Neuronal stem cell (in vitro differentiated cells): ENCODE measurements at regions not wholly inside any gene's neighbourhood (a gene's known extent, or its start where the extent isn't known, plus 50 kb on each side); places are given as distances from the start of the nearest gene placed in this dataset.
"Not testable (repeated sequence)": the region's sequence is repeated elsewhere in the genome, so short reads cannot be mapped to it uniquely, and the experiment has no call there.

Experiments used
- DNase-seq: peaks from one replicate; pipeline ENCODE4 v3.0.0-alpha.2; 2013; ENCODE audit warnings: low spot score
- H2AFZ ChIP-seq: one replicate; pipeline ENCODE4 v1.6.1; 2013; ENCODE audit warnings: mild to moderate bottlenecking, low read length, inconsistent platforms
- H2AK5ac ChIP-seq: 2 replicates; pipeline ENCODE4 v1.6.1; 2013; ENCODE audit warnings: low read depth, mild to moderate bottlenecking, inconsistent platforms, low read length, moderate library complexity, mixed read lengths
- H2BK120ac ChIP-seq: 2 replicates; pipeline ENCODE4 v1.6.1; 2013; ENCODE audit warnings: low read depth, mild to moderate bottlenecking, inconsistent platforms, low read length, moderate library complexity, mixed read lengths
- H2BK12ac ChIP-seq: one replicate; pipeline ENCODE4 v1.6.1; 2013; ENCODE audit warnings: low read length, inconsistent platforms
- H2BK15ac ChIP-seq: 2 replicates; pipeline ENCODE4 v1.6.1; 2013; ENCODE audit warnings: mild to moderate bottlenecking, low read length, inconsistent platforms, mixed read lengths
- H2BK5ac ChIP-seq: one replicate; pipeline ENCODE4 v1.6.1; 2013; ENCODE audit warnings: inconsistent platforms, mild to moderate bottlenecking, low read length, moderate library complexity
- H3K14ac ChIP-seq: one replicate; pipeline ENCODE4 v1.6.1; 2013; ENCODE audit warnings: low read length, inconsistent platforms
- H3K18ac ChIP-seq: 2 replicates; pipeline ENCODE4 v1.6.1; 2013; ENCODE audit warnings: low read length, inconsistent platforms
- H3K23ac ChIP-seq: 2 replicates; pipeline ENCODE4 v1.6.1; 2013; ENCODE audit warnings: low read depth, mild to moderate bottlenecking, mixed read lengths, low read length, inconsistent platforms; ENCODE audit not compliant: poor library complexity
- H3K27ac ChIP-seq: replicated peaks from 3 replicates; pipeline ENCODE4 v1.5.1; 2013; ENCODE audit warnings: low read length, inconsistent platforms
- H3K27me3 ChIP-seq, 3 experiments: 2 replicates each; pipeline ENCODE4 v1.6.1; 2013; ENCODE audit warnings: low read length in 3 of 3, mild to moderate bottlenecking in 2 of 3, inconsistent platforms in 1 of 3, low read depth in 1 of 3, mixed read lengths in 1 of 3, moderate library complexity in 1 of 3; ENCODE audit not compliant: control insufficient read depth in 3 of 3, insufficient read depth in 3 of 3
- H3K36me3 ChIP-seq, 2 donors: replicated peaks in 1 of 2; 2 replicates each; pipeline ENCODE4 v1.6.1; 2013; ENCODE audit warnings: low read length in 2 of 2; ENCODE audit not compliant: control insufficient read depth in 2 of 2, insufficient read depth in 2 of 2
- H3K4ac ChIP-seq: 2 replicates; pipeline ENCODE4 v1.6.1; 2013; ENCODE audit warnings: inconsistent platforms, mild to moderate bottlenecking, low read length, moderate library complexity
- H3K4me1 ChIP-seq, 2 donors: 1 replicate in 1 of 2; 2 replicates in 1 of 2; pipeline ENCODE4 v1.6.1; 2013; ENCODE audit warnings: low read length in 2 of 2, low read depth in 1 of 2; ENCODE audit not compliant: control insufficient read depth in 2 of 2, insufficient read depth in 1 of 2
- H3K4me2 ChIP-seq: one replicate; pipeline ENCODE4 v1.6.1; 2013; ENCODE audit warnings: mild to moderate bottlenecking, low read length, inconsistent platforms; ENCODE audit not compliant: insufficient read depth, poor library complexity, severe bottlenecking
- H3K4me3 ChIP-seq, 2 donors: 2 replicates each; pipeline ENCODE4 v1.5.1; 2013; ENCODE audit warnings: low read length in 2 of 2, mild to moderate bottlenecking in 2 of 2, inconsistent platforms in 1 of 2, moderate library complexity in 1 of 2
- H3K79me1 ChIP-seq: one replicate; pipeline ENCODE4 v1.6.1; 2013; ENCODE audit warnings: low read depth, mild to moderate bottlenecking, inconsistent platforms, low read length, moderate library complexity
- H3K9ac ChIP-seq: one replicate; pipeline ENCODE4 v1.6.1; 2013; ENCODE audit warnings: mild to moderate bottlenecking, low read depth, low read length, inconsistent platforms; ENCODE audit not compliant: poor library complexity
- H3K9me3 ChIP-seq, 2 donors: replicated peaks in 1 of 2; 2 replicates each; pipeline versions ENCODE3 to v1.6.1; 2013; ENCODE audit warnings: low read length in 2 of 2, mild to moderate bottlenecking in 2 of 2, inconsistent platforms in 1 of 2, low read depth in 1 of 2, mixed read lengths in 1 of 2, moderate library complexity in 1 of 2; ENCODE audit not compliant: control insufficient read depth in 2 of 2, insufficient read depth in 1 of 2
- H4K8ac ChIP-seq: one replicate; pipeline ENCODE4 v1.6.1; 2013; ENCODE audit warnings: low read depth, mild to moderate bottlenecking, inconsistent platforms, low read length, moderate library complexity
- H4K91ac ChIP-seq: one replicate; pipeline ENCODE4 v1.6.1; 2013; ENCODE audit warnings: low read length, low read depth, mild to moderate bottlenecking, inconsistent platforms; ENCODE audit not compliant: poor library complexity
- WGBS, 2 donors: extraction: QIAGEN DNeasy Blood & Tissue Kit; methylation state at CpG; one replicate each; pipeline ENCODE4 v1.1.7; 2013; ENCODE audit warnings: missing lambda C conversion rate in 2 of 2, mixed read lengths in 1 of 2; ENCODE audit not compliant: insufficient read length in 2 of 2, insufficient replicate concordance in 1 of 2; ENCODE audit errors: extremely low coverage in 2 of 2; 5-methylcytosine and 5-hydroxymethylcytosine counted together

DNA sequence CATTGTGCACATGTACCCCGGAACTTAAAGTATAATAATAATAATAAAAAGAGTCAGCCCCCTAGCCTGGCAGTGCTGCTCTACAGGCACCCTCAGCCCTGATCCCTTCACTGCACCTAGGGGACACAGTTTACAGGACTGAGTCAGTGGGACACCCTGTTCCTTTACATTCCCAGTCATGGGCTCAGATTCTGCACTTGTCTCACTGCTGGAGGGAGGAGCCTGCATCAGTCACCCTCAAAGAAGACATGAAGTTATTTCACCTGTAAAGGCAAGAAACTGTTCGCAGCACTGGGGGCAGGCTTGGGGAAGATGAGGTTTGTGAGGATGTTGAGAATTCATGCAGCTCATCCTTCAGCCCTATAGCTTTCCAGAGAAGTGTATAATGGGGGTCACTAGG is 50.7 kb upstream of the VPREB1 start:
- no peak overlapping the region for H4K91ac ChIP-seq
- H4K8ac ChIP-seq = no peak overlapping the region
- no peaks in the 10 kb centered on the region for H3K9me3 ChIP-seq
- H3K23ac ChIP-seq = no peak overlapping the region
- H3K4me1 ChIP-seq = no peaks in the 10 kb centered on the region
- no peak overlapping the region for H2BK12ac ChIP-seq
- WGBS, 2 donors = no CpG with 5 or more reads among the region's 2 CpGs
- no peak overlapping the region for H2AFZ ChIP-seq
- H3K4me3 ChIP-seq = no peak overlapping the region
- no peak overlapping the region for H3K9ac ChIP-seq
- no peak overlapping the region for H2BK5ac ChIP-seq
- H3K4ac ChIP-seq = no peak overlapping the region
- H3K27ac ChIP-seq = no peak overlapping the region
- H3K14ac ChIP-seq = no peak overlapping the region
- no peak overlapping the region for H3K4me2 ChIP-seq
- H3K18ac ChIP-seq = no peak overlapping the region
- no peak overlapping the region for H2BK15ac ChIP-seq
- no peak for DNase-seq
- H3K36me3 ChIP-seq = no peaks in the 10 kb centered on the region
- H3K27me3 ChIP-seq = peaks cover 4 to 27% (median 14%) of the 10 kb centered on the region in 3 experiments
- H2BK120ac ChIP-seq = no peak overlapping the region
- no peaks in the 10 kb centered on the region for H3K79me1 ChIP-seq
- no peak overlapping the region for H2AK5ac ChIP-seq

DNA sequence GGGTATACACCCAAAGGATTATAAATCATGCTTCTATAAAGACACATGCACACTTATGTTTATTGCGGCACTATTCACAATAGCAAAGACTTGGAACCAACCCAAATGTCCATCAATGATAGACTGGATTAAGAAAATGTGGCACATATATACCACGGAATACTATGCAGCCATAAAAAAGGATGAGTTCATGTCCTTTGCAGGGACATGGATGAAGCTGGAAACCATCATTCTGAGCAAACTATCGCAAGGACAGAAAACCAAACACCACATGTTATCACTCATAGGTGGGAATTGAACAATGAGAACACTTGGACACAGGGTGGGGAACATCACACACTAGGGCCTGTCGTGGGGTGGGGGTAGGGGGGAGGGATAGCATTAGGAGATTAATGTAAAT is 51.1 kb upstream of the VPREB1 start:
- not testable (repeated sequence) for H3K27ac ChIP-seq, H3K23ac ChIP-seq, H3K36me3 ChIP-seq, H2BK12ac ChIP-seq, H3K18ac ChIP-seq, H3K14ac ChIP-seq, H4K91ac ChIP-seq, H3K79me1 ChIP-seq, H3K4me3 ChIP-seq, H2BK15ac ChIP-seq, H3K4me2 ChIP-seq, H2AK5ac ChIP-seq, H2BK120ac ChIP-seq, H3K4ac ChIP-seq, DNase-seq, H3K4me1 ChIP-seq, H3K9me3 ChIP-seq, H2AFZ ChIP-seq, H3K9ac ChIP-seq, H2BK5ac ChIP-seq, H4K8ac ChIP-seq
- peaks cover 4 to 23% (median 12%) of the 10 kb centered on the region in 3 experiments for H3K27me3 ChIP-seq
- no CpG with 5 or more reads among the region's 4 CpGs for WGBS, 2 donors

DNA sequence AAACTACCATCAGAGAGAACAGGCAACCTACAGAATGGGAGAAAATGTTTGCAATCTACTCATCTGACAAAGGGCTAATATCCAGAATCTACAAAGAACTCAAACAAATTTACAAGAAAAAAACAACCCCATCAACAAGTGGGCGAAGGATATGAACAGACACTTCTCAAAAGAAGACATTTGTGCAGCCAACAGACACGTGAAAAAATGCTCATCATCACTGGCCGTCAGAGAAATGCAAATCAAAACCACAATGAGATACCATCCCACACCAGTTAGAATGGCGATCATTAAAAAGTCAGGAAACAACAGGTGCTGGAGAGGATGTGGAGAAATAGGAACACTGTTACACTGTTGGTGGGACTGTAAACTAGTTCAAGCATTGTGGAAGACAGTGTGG is 51.6 kb upstream of the VPREB1 start:
- H3K4me3 ChIP-seq, H2BK5ac ChIP-seq, H2BK12ac ChIP-seq, H3K36me3 ChIP-seq, H2BK120ac ChIP-seq, H2BK15ac ChIP-seq, H3K4me1 ChIP-seq, H3K9me3 ChIP-seq, DNase-seq, H3K9ac ChIP-seq, H3K14ac ChIP-seq, H4K8ac ChIP-seq, H3K27ac ChIP-seq, H4K91ac ChIP-seq, H3K4me2 ChIP-seq, H3K23ac ChIP-seq, H3K79me1 ChIP-seq, H3K4ac ChIP-seq, H3K18ac ChIP-seq, H2AK5ac ChIP-seq, H2AFZ ChIP-seq: not testable (repeated sequence)
- peaks cover 4 to 18% (median 11%) of the 10 kb centered on the region in 3 experiments for H3K27me3 ChIP-seq
- no CpG with 5 or more reads among the region's 4 CpGs for WGBS, 2 donors

GRCh38 chr22:22189796-22190195 is 54.8 kb upstream of the VPREB1 start:
- H2BK5ac ChIP-seq, H4K8ac ChIP-seq, H3K4ac ChIP-seq, H3K9me3 ChIP-seq, H2AFZ ChIP-seq, H3K18ac ChIP-seq, H3K79me1 ChIP-seq, H3K27ac ChIP-seq, H4K91ac ChIP-seq, H2AK5ac ChIP-seq, H3K14ac ChIP-seq, H3K4me3 ChIP-seq, H2BK120ac ChIP-seq, H3K36me3 ChIP-seq, H3K4me2 ChIP-seq, H2BK12ac ChIP-seq, H3K4me1 ChIP-seq, H3K9ac ChIP-seq, H3K23ac ChIP-seq, H2BK15ac ChIP-seq, DNase-seq: not testable (repeated sequence)
- peaks cover 0 to 18% (median 13%) of the 10 kb centered on the region in 3 experiments for H3K27me3 ChIP-seq
- no CpG with 5 or more reads among the region's 4 CpGs for WGBS, 2 donors
